Fibroblast of skin of scalp (primary cell): ENCODE measurements at regions not wholly inside any gene's neighbourhood (a gene's known extent, or its start where the extent isn't known, plus 50 kb on each side); places are given as distances from the start of the nearest gene placed in this dataset.

Experiments used
- DNase-seq: peaks from one replicate; pipeline ENCODE4 v3.0.0-alpha.2; 2013

- no peak for DNase-seq
Observed at GRCh38 chrX:43586830-43587229, 69.3 kb upstream of the MAOA start.

- DNase-seq, result no peak
Observed at GRCh38 chrX:43589735-43590134, 66.4 kb upstream of the MAOA start.

- no peak for DNase-seq
Observed at GRCh38 chrX:43590150-43590549, 65.9 kb upstream of the MAOA start.

- no peak for DNase-seq
Observed at GRCh38 chrX:43592597-43592996, 63.5 kb upstream of the MAOA start.

GRCh38 chrX:43595931-43596330 is 60.2 kb upstream of the MAOA start:
- no peak for DNase-seq

GRCh38 chrX:43604753-43605152 is 51.3 kb upstream of the MAOA start:
- no peak for DNase-seq

GRCh38 chrX:43605351-43605750 is 50.7 kb upstream of the MAOA start:
- no peak for DNase-seq
